GM12878 (cell line): ENCODE measurements at regions not wholly inside any gene's neighbourhood (a gene's known extent, or its start where the extent isn't known, plus 50 kb on each side); places are given as distances from the start of the nearest gene placed in this dataset.

ENCODE experiments used
- ATAC-seq: fragments of 200-7000 bp; cut with Tn5 transposase; 3 replicates; pipeline ENCODE4 v1.9.1; 2020; ENCODE audit warnings: mild to moderate bottlenecking, moderate library complexity
- BruUV-seq: library from RNA; stranded (reverse); fragments of 400-500 nt; replicated peaks from 2 replicates; lab custom pipeline; 2021; lab: Mats Ljungman, UMichigan
- CTCF ChIA-PET: fragments of 300-600 bp; sonication (Branson Sonifier 250); formaldehyde crosslinking; extraction: SDS; loops from one replicate; lab custom pipeline; 2021; ENCODE audit warnings: inconsistent platforms; lab: Yijun Ruan, JAX
- POLR2A ChIA-PET: fragments of 350-600 bp; formaldehyde crosslinking; extraction: SDS; loops from one replicate; lab custom pipeline; 2021; ENCODE audit warnings: inconsistent platforms; lab: Charles Lee
- RAD21 ChIA-PET: fragments of 300-600 bp; sonication (Branson Sonifier 250); formaldehyde crosslinking; loops from one replicate; lab custom pipeline; 2023; ENCODE audit warnings: antibody characterized with exemption; ENCODE audit not compliant: unreplicated experiment; lab: Charles Lee
- SMC1A ChIA-PET: fragments of 300-600 bp; sonication (Branson Sonifier 250); formaldehyde crosslinking; loops from one replicate; lab custom pipeline; 2023; ENCODE audit not compliant: unreplicated experiment, uncharacterized antibody; lab: Charles Lee
- DNase-seq: peaks from one replicate; pipeline ENCODE4 v3.0.0-alpha.2; 2011; ENCODE audit warnings: low read depth, low spot score
- FAIRE-seq: peaks from 3 replicates; lab custom pipeline; 2011; peaks lifted over from hg19 to GRCh38; lab: Jason Lieb, UNC
- H2AFZ ChIP-seq: 2 replicates; pipeline ENCODE4 v1.6.0; 2011; ENCODE audit warnings: low read depth, low read length, control low read depth; ENCODE audit not compliant: control insufficient read depth
- H3K27ac ChIP-seq: 2 replicates; pipeline ENCODE4 v1.5.1; 2011; ENCODE audit warnings: control low read depth; ENCODE audit not compliant: control insufficient read depth, insufficient read depth
- H3K27me3 ChIP-seq, 2 experiments: replicated peaks in 1 of 2; 2 replicates each; pipeline versions ENCODE4 v1.6.0 to v1.6.1; 2011; ENCODE audit warnings: low read length in 1 of 2; ENCODE audit not compliant: control insufficient read depth in 2 of 2, insufficient read depth in 2 of 2
- H3K36me3 ChIP-seq, 2 experiments: 2 replicates each; pipeline ENCODE4 v1.5.1; 2011; ENCODE audit warnings: low read length in 1 of 2; ENCODE audit not compliant: control insufficient read depth in 2 of 2, insufficient read depth in 2 of 2
- H3K4me1 ChIP-seq: 2 replicates; pipeline ENCODE4 v1.6.1; 2011; ENCODE audit warnings: mild to moderate bottlenecking, low read length, moderate library complexity, mixed read lengths; ENCODE audit not compliant: control insufficient read depth, insufficient read depth
- H3K4me2 ChIP-seq: 2 replicates; pipeline ENCODE4 v1.6.0; 2011; ENCODE audit warnings: control low read depth; ENCODE audit not compliant: control insufficient read depth, insufficient read depth
- H3K4me3 ChIP-seq: fragments of 200-600 bp; sonication (generic); 2 replicates; pipeline ENCODE4 v1.5.1; 2016
- H3K79me2 ChIP-seq: 2 replicates; pipeline ENCODE4 v1.6.0; 2011; ENCODE audit warnings: low read length; ENCODE audit not compliant: control insufficient read depth, insufficient read depth
- H3K9ac ChIP-seq: 2 replicates; pipeline ENCODE4 v1.8.0; 2011; ENCODE audit warnings: low read length, control low read depth, mixed read lengths; ENCODE audit not compliant: control insufficient read depth, insufficient read depth
- H3K9me3 ChIP-seq: replicated peaks from 3 replicates; pipeline ENCODE4 v1.5.1; 2011; ENCODE audit warnings: mild to moderate bottlenecking, low read length; ENCODE audit not compliant: control insufficient read depth, insufficient read depth
- H4K20me1 ChIP-seq: 2 replicates; pipeline ENCODE4 v1.6.0; 2011; ENCODE audit not compliant: control insufficient read depth, insufficient read depth
- MYC ChIP-seq: IDR thresholded peaks from 2 replicates; pipeline ENCODE4 v1.6.1; 2011; ENCODE audit warnings: mild to moderate bottlenecking, low read length, moderate library complexity, inconsistent platforms; ENCODE audit not compliant: insufficient read depth, insufficient replicate concordance, insufficient read length, severe bottlenecking
- RB1 ChIP-seq: fragments of 450-650 bp; formaldehyde crosslinking; IDR thresholded peaks from 2 replicates; pipeline ENCODE4 v1.6.1; 2017; ENCODE audit warnings: mild to moderate bottlenecking, borderline replicate concordance
- RCOR1 ChIP-seq: conservative IDR thresholded peaks from 2 replicates; pipeline ENCODE4 v1.6.1; 2012; ENCODE audit warnings: low read depth, low read length, improper control_type of control experiment
- RUNX3 ChIP-seq: IDR thresholded peaks from 2 replicates; pipeline ENCODE4 v1.6.1; 2012; ENCODE audit warnings: low read length, inconsistent platforms
- TAF1 ChIP-seq: IDR thresholded peaks from 2 replicates; pipeline ENCODE4 v1.6.1; 2011; ENCODE audit warnings: mild to moderate bottlenecking, low read depth, low read length, borderline replicate concordance
- TCF12 ChIP-seq: IDR thresholded peaks from 2 replicates; pipeline ENCODE4 v1.6.1; 2011; ENCODE audit warnings: low read depth, mild to moderate bottlenecking, low read length
- ZNF24 ChIP-seq: fragments of 450-650 bp; IDR thresholded peaks from 2 replicates; pipeline ENCODE4 v1.6.1; 2017; ENCODE audit warnings: antibody characterized with exemption, mild to moderate bottlenecking
- WGBS: methylation state at CpG from one replicate; pipeline ENCODE4 v1.1.6; 2016; ENCODE audit warnings: low lambda C conversion rate; ENCODE audit not compliant: insufficient replicate concordance, insufficient coverage; ENCODE audit errors: missing lambda C conversion rate; 5-methylcytosine and 5-hydroxymethylcytosine counted together
- in situ Hi-C: fragments of 300-500 bp; cut with MboI; formaldehyde crosslinking; loops from 9 replicates; pipeline ENCODE4 v1.14.3; 2018; ENCODE audit warnings: mixed read lengths
- intact Hi-C: fragments of 100-400 bp; cut with micrococcal nuclease; formaldehyde crosslinking; loops from one replicate; pipeline ENCODE4 v1.14.2; 2022; ENCODE audit not compliant: unreplicated experiment
- TF ChIP-seq, protein P1 (sequence below): fragments of 450-650 bp; IDR thresholded peaks from 2 replicates; pipeline ENCODE4 v1.6.1; 2016; ENCODE audit warnings: mild to moderate bottlenecking, moderate library complexity, borderline replicate concordance
- TF ChIP-seq, protein P2 (sequence below): IDR thresholded peaks from 2 replicates; pipeline ENCODE4 v1.6.1; 2011; ENCODE audit warnings: low read depth, mild to moderate bottlenecking, low read length, moderate library complexity, borderline replicate concordance; ENCODE audit errors: extremely low read depth
- TF ChIP-seq, protein P3 (sequence below): fragments of 450-650 bp; IDR thresholded peaks from 2 replicates; pipeline ENCODE4 v1.6.1; 2017; ENCODE audit warnings: mild to moderate bottlenecking, low read depth, inconsistent platforms; ENCODE audit not compliant: poor library complexity, severe bottlenecking
- TF ChIP-seq, protein P4 (sequence below): IDR thresholded peaks from 2 replicates; pipeline ENCODE4 v1.6.1; 2011; ENCODE audit warnings: mild to moderate bottlenecking, low read depth, low read length, moderate library complexity; ENCODE audit not compliant: insufficient replicate concordance
- TF ChIP-seq, protein P5 (sequence below): fragments of 450-650 bp; IDR thresholded peaks from 2 replicates; pipeline ENCODE4 v1.6.1; 2016; ENCODE audit warnings: mild to moderate bottlenecking

DNA sequence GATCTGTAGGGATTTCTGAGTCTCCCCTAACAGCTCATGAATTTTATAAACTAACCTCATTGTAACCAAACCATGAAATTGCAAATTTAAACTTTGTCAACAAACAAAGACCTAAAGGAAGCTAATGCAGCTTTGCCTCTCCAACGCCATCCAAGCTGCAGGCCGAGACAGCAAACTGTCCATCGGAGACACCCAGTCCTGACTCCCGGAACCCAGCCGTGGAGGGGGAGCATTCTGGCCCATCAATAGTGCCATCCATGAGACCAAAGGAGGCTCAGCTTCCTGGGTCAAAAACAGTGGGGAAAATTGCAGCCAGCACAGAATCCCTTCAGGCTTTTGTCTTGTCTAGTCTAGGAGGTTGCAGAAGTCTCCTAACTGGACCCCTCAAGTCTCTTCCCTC is 147.6 kb upstream of the OPCML start (continued):
- TF ChIP-seq, protein P1, sequence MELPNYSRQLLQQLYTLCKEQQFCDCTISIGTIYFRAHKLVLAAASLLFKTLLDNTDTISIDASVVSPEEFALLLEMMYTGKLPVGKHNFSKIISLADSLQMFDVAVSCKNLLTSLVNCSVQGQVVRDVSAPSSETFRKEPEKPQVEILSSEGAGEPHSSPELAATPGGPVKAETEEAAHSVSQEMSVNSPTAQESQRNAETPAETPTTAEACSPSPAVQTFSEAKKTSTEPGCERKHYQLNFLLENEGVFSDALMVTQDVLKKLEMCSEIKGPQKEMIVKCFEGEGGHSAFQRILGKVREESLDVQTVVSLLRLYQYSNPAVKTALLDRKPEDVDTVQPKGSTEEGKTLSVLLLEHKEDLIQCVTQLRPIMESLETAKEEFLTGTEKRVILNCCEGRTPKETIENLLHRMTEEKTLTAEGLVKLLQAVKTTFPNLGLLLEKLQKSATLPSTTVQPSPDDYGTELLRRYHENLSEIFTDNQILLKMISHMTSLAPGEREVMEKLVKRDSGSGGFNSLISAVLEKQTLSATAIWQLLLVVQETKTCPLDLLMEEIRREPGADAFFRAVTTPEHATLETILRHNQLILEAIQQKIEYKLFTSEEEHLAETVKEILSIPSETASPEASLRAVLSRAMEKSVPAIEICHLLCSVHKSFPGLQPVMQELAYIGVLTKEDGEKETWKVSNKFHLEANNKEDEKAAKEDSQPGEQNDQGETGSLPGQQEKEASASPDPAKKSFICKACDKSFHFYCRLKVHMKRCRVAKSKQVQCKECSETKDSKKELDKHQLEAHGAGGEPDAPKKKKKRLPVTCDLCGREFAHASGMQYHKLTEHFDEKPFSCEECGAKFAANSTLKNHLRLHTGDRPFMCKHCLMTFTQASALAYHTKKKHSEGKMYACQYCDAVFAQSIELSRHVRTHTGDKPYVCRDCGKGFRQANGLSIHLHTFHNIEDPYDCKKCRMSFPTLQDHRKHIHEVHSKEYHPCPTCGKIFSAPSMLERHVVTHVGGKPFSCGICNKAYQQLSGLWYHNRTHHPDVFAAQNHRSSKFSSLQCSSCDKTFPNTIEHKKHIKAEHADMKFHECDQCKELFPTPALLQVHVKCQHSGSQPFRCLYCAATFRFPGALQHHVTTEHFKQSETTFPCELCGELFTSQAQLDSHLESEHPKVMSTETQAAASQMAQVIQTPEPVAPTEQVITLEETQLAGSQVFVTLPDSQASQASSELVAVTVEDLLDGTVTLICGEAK = no peak
- TF ChIP-seq MYC = no peak
- no peak for TF ChIP-seq RCOR1
- no peak for TF ChIP-seq ZNF24
- no peak for TF ChIP-seq TCF12

DNA sequence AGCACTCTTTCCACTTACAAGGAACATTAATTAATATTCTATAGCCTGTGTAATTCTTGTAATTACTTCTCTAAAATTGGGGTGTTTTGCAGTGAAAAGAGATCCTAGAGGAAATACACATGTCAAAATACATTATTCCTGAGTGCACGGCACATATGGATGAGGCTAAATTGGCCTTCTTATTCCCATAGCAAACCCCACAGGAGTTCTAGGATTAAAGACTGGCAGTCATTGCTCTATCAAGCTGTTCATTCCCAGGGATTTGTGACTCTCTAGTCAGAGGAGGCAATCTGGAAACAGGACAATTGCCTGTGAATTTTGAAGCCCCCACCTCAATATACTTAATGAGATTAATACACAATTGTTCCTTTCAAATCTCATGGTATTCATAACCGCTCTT is 145.9 kb upstream of the OPCML start:
- Histone ChIP-seq H3K4me2 (no peak overlapping the region), H4K20me1 (no peaks in the 10 kb centered on the region), H2AFZ (no peak overlapping the region), H3K27ac (no peak overlapping the region), H3K9ac (no peak overlapping the region), H3K79me2 (no peaks in the 10 kb centered on the region), H3K36me3 (no peaks in the 10 kb centered on the region), H3K4me3 (no peak overlapping the region), H3K4me1 (no peaks in the 10 kb centered on the region), H3K9me3 (no peaks in the 10 kb centered on the region), H3K27me3 (peaks cover 0 to 2% of the 10 kb centered on the region in 2 experiments; a peak in 2 of 4 replicates)
- intact Hi-C loops (no loop called here), in situ Hi-C loops (no loop called here)
- RAD21 ChIA-PET = no interaction called here
- SMC1A ChIA-PET = interaction anchor here (1.2 kb wide), 1 partner anchor 159 kb away, joined by 3 read pairs; no protein-coding TSS in a partner anchor
- ATAC-seq = no peak
- no peak for DNase-seq
- WGBS = 48% methylated on average over 2 of the region's 2 CpGs
- FAIRE-seq = no peak
- BruUV-seq = no TSS peak
- CTCF ChIA-PET = interaction anchor here (0.9 kb wide), 1 partner anchor 15 kb away, joined by 3 read pairs; no protein-coding TSS in a partner anchor
- POLR2A ChIA-PET = no interaction called here
- TF ChIP-seq RB1 = no peak
- TF ChIP-seq, protein P2, sequence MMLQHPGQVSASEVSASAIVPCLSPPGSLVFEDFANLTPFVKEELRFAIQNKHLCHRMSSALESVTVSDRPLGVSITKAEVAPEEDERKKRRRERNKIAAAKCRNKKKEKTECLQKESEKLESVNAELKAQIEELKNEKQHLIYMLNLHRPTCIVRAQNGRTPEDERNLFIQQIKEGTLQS = no peak
- TF ChIP-seq RUNX3 = no peak
- TF ChIP-seq TAF1 = no peak
- TF ChIP-seq, protein P3, sequence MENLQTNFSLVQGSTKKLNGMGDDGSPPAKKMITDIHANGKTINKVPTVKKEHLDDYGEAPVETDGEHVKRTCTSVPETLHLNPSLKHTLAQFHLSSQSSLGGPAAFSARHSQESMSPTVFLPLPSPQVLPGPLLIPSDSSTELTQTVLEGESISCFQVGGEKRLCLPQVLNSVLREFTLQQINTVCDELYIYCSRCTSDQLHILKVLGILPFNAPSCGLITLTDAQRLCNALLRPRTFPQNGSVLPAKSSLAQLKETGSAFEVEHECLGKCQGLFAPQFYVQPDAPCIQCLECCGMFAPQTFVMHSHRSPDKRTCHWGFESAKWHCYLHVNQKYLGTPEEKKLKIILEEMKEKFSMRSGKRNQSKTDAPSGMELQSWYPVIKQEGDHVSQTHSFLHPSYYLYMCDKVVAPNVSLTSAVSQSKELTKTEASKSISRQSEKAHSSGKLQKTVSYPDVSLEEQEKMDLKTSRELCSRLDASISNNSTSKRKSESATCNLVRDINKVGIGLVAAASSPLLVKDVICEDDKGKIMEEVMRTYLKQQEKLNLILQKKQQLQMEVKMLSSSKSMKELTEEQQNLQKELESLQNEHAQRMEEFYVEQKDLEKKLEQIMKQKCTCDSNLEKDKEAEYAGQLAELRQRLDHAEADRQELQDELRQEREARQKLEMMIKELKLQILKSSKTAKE = no peak
- TF ChIP-seq, protein P4, sequence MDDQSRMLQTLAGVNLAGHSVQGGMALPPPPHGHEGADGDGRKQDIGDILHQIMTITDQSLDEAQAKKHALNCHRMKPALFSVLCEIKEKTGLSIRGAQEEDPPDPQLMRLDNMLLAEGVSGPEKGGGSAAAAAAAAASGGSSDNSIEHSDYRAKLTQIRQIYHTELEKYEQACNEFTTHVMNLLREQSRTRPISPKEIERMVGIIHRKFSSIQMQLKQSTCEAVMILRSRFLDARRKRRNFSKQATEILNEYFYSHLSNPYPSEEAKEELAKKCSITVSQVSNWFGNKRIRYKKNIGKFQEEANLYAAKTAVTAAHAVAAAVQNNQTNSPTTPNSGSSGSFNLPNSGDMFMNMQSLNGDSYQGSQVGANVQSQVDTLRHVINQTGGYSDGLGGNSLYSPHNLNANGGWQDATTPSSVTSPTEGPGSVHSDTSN = no peak
- TF ChIP-seq, protein P5, sequence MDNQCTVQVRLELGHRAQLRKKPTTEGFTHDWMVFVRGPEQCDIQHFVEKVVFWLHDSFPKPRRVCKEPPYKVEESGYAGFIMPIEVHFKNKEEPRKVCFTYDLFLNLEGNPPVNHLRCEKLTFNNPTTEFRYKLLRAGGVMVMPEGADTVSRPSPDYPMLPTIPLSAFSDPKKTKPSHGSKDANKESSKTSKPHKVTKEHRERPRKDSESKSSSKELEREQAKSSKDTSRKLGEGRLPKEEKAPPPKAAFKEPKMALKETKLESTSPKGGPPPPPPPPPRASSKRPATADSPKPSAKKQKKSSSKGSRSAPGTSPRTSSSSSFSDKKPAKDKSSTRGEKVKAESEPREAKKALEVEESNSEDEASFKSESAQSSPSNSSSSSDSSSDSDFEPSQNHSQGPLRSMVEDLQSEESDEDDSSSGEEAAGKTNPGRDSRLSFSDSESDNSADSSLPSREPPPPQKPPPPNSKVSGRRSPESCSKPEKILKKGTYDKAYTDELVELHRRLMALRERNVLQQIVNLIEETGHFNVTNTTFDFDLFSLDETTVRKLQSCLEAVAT = no peak
